ENCODE measurements at regions not wholly inside any gene's neighbourhood (a gene's known extent, or its start where the extent isn't known, plus 50 kb on each side); places are given as distances from the start of the nearest gene placed in this dataset.

DNA sequence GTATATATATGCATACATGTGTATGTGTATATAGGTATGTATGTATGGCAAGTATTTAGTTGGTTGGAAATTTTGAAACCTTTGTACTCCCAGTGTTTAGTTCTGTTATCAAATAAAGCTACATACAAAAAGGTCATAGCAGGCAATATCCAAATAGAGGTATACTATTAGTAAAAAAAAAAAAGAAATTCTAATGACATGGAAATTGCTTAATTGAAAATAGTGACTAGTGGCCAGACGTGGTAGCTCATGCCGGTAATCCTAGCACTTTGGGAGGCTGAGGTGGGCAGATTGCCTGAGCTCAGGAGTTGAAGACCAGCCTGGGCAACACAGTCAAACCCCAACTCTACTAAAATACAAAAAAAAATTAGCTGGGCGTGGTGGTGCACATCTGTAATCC is 351.6 kb upstream of the NR5A2 start:
- TF ChIP-seq, protein P1, sequence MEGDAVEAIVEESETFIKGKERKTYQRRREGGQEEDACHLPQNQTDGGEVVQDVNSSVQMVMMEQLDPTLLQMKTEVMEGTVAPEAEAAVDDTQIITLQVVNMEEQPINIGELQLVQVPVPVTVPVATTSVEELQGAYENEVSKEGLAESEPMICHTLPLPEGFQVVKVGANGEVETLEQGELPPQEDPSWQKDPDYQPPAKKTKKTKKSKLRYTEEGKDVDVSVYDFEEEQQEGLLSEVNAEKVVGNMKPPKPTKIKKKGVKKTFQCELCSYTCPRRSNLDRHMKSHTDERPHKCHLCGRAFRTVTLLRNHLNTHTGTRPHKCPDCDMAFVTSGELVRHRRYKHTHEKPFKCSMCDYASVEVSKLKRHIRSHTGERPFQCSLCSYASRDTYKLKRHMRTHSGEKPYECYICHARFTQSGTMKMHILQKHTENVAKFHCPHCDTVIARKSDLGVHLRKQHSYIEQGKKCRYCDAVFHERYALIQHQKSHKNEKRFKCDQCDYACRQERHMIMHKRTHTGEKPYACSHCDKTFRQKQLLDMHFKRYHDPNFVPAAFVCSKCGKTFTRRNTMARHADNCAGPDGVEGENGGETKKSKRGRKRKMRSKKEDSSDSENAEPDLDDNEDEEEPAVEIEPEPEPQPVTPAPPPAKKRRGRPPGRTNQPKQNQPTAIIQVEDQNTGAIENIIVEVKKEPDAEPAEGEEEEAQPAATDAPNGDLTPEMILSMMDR (IDR thresholded peaks at IDR 0.05), result no peak
- 88 to 95% methylated on average over 3 of the region's 3 CpGs for WGBS, 2 donors
- intact Hi-C loops (cut with DNase I), result no loop called here
- no peaks in the 10 kb centered on the region for H3K36me3 ChIP-seq
- DNase-seq (no peak), ATAC-seq (no peak), FAIRE-seq (no peak)
- H3K4me3 ChIP-seq, result no peak overlapping the region
- no peaks in the 10 kb centered on the region for H3K27me3 ChIP-seq
- no peak overlapping the region for H3K27ac ChIP-seq
- H3K4me1 ChIP-seq, result peaks cover 0 to 2% (median 0%) of the 10 kb centered on the region in 3 donors
- no peaks in the 10 kb centered on the region for H3K9me3 ChIP-seq

DNA sequence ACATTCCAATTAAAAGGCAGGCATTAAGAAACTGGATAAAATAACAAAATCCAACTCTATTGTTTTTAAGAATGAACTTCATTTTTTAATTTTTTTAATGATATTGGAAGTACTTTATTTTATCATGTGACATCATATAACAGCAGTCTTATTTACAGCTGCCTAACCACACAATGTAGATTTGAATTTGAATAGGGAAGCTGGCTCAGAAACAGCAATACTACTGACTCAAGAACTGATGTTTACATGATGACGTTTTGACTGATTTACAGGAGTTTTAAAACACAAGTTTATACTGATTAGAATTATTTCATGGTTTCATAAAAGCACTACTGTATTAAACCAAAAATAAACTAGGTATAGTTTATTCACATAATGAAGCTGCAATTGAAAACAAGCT is 348.7 kb upstream of the NR5A2 start:
- 11 to 13% methylated on average over 1 of the region's 1 CpG for WGBS, 2 donors
- H3K27me3 ChIP-seq, result no peaks in the 10 kb centered on the region
- no peaks in the 10 kb centered on the region for H3K9me3 ChIP-seq
- no peaks in the 10 kb centered on the region for H3K36me3 ChIP-seq
- intact Hi-C loops (cut with DNase I), result no loop called here
- FAIRE-seq, result no peak
- no peak for DNase-seq
- TF ChIP-seq, protein P1 (IDR thresholded peaks at IDR 0.05), result no peak
- no peak overlapping the region for H3K27ac ChIP-seq
- H3K4me3 ChIP-seq, result no peak overlapping the region
- ATAC-seq, result no peak
- H3K4me1 ChIP-seq, result peaks cover 0 to 11% (median 7%) of the 10 kb centered on the region in 3 donors

DNA sequence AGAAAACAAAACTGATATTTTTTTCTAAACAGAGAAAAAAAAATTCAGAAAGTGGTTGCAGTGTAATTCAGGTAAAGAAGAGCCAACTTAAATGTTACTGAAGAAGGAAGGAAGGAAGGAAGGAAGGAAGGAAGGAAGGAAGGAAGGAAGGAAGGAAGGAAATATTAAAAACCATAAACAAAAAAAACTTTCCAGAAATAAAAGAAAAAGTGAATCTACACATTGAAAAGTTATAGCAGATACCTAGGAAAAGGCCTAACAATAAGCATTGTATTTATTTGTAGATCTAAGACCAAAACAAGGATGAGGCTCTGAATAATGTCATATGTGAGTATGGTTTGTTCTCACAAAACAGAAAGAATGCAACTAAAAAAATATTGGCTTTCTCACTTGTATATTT is 345.4 kb upstream of the NR5A2 start:
- Histone ChIP-seq H3K4me1 (peaks cover 9 to 16% (median 12%) of the 10 kb centered on the region in 3 donors), H3K27me3 (no peaks in the 10 kb centered on the region), H3K4me3 (no peak overlapping the region), H3K36me3 (no peaks in the 10 kb centered on the region), H3K9me3 (no peaks in the 10 kb centered on the region), H3K27ac (no peak overlapping the region)
- ATAC-seq (no peak), FAIRE-seq (no peak), DNase-seq (no peak)
- intact Hi-C loops (cut with DNase I), result loop anchor here in 2 of 3 donors (10.0 kb wide), 2 partner anchors 363 to 823 kb away; no protein-coding TSS in a partner anchor
- TF ChIP-seq, protein P1 (IDR thresholded peaks at IDR 0.05), result no peak

DNA sequence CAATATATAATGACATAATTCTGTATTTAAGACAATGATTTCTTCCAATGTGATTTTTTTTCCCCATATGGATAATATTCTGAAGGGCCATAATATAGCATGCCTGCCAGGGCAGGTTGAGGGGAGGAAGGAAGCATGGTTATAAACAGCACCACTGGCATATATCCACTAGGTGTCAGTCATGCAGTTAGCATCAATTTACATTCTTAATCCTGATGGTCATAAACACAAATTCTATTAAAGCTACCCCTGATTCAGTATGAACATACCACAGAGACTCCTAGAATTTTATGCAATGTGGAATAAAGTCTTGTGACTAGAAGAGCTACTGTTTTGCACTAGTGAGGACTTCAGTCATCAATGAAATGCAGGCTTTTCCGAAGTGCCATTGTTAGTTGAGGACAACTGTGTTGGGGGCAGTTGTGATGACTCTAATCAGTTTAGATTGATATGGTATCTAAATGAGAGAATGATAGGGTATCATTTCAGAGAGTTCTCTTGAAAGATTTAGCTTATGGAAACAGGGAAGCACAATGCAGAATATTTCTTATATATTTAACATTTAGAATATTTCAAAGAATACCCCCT is 342.7 kb upstream of the NR5A2 start:
- H3K4me1 ChIP-seq, result peaks cover 9 to 16% (median 12%) of the 10 kb centered on the region in 3 donors
- no peaks in the 10 kb centered on the region for H3K27me3 ChIP-seq
- intact Hi-C loops (cut with DNase I), result loop anchor here in 2 of 3 donors (10.0 kb wide), 2 partner anchors 360 to 820 kb away; no protein-coding TSS in a partner anchor
- peak; percentile 93 to 96 (median 94) for ATAC-seq
- no peak overlapping the region for H3K27ac ChIP-seq
- 79 to 87% methylated on average over 1 of the region's 1 CpG for WGBS, 2 donors
- no peak for FAIRE-seq
- no peaks in the 10 kb centered on the region for H3K36me3 ChIP-seq
- TF ChIP-seq, protein P1 (IDR thresholded peaks at IDR 0.05), result peak; percentile 65 to 79 (median 74)
- peak in 4 of 6 donors; percentile 24 to 55 (median 36) for DNase-seq
- no peaks in the 10 kb centered on the region for H3K9me3 ChIP-seq
- no peak overlapping the region for H3K4me3 ChIP-seq

DNA sequence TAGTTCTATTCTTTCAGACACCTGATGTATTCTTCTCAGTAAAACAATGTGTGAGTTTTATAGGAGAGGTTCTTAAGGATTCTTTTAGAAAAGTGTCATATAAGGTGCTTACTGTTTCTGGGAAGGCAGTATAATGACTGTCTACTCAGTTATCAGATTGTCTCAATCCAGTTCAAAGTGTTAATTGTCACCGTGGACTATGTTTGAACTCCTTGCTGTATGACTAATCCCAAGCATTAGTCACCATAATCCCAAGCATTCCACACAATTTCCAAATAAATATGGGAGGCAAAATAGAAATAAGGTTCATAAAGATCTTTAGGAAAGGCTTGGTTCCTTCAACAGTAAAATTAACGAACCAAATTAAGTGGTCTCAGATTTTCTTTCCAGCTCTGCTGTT is 342.1 kb upstream of the NR5A2 start:
- intact Hi-C loops (cut with DNase I), result loop anchor here in 2 of 3 donors (10.0 kb wide), 2 partner anchors 359 to 819 kb away; no protein-coding TSS in a partner anchor
- FAIRE-seq, result no peak

More for the DNA sequence above, 342.1 kb upstream of the NR5A2 start:
- Histone ChIP-seq H3K9me3 (no peaks in the 10 kb centered on the region), H3K36me3 (no peaks in the 10 kb centered on the region), H3K4me1 (peaks cover 9 to 14% (median 12%) of the 10 kb centered on the region in 3 donors), H3K27ac (no peak overlapping the region), H3K27me3 (no peaks in the 10 kb centered on the region), H3K4me3 (no peak overlapping the region)
- WGBS, 2 donors, result 33 to 37% methylated on average over 2 of the region's 2 CpGs
- ATAC-seq (peak; percentile 51 to 80 (median 69)), DNase-seq (no peak)
- TF ChIP-seq, protein P1 (IDR thresholded peaks at IDR 0.05), result no peak
